ENCODE measurements at regions not wholly inside any gene's neighbourhood (a gene's known extent, or its start where the extent isn't known, plus 50 kb on each side); places are given as distances from the start of the nearest gene placed in this dataset.
A peak's percentile ranks its signal among the peaks of the same experiment; 100 is the strongest.
"Not testable (repeated sequence)": the region's sequence is repeated elsewhere in the genome, so short reads cannot be mapped to it uniquely, and the experiment has no call there.

DNA sequence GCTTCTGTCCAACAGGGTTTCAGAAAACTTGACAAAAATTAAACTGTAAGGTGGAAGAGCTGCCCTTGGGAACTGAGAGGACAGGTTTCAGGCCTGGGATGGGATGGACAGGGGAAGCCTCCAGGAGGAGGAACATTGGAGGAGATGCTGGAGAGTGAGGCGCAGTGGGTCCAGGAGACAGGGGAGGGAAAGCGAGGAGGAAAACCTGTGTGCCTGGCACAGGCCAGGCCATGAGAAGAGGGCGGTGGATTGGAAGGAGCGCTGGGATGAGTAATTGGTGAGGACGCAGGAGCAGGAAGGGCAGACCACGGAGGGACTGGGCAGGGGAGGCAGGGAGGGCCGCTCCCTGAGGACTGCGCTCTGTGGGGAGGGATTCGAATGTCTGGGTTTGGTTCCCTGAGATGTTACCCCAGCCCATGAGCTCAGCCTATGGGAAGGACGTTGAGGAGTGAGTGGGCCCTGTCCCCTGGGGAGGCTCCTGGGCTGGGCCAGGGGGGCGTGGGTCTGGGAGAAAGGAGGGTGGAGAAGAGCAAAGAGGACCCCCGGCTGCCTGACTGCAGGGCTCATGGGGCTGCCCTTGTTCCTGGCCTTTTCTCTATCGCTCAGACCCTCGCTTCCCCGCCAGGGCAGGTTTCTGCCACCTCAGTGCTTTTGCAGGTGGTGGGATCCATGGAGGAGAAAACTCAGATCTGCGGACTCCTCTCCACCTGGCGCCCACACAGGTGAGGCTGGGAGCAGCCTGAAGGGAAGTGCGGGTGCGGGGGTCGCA, 249.1 kb upstream of the NPAP1 start:
- H3K4me3 ChIP-seq (ENCODE audit: low read length) = peak overlapping the region; percentile 46
- H3K27ac ChIP-seq (ENCODE audit: low read depth, low read length); H3K36me3 ChIP-seq (ENCODE audit: insufficient read depth, low read length); H3K9ac ChIP-seq (ENCODE audit: low read depth, low read length); H3K4me1 ChIP-seq (ENCODE audit: insufficient read depth, low read length); H3K9me3 ChIP-seq (ENCODE audit: insufficient read depth, low read depth, low read length); H3K27me3 ChIP-seq (ENCODE audit: insufficient read depth, low read length): not testable (repeated sequence)
- 70% methylated on average over 20 of the region's 20 CpGs for WGBS

DNA sequence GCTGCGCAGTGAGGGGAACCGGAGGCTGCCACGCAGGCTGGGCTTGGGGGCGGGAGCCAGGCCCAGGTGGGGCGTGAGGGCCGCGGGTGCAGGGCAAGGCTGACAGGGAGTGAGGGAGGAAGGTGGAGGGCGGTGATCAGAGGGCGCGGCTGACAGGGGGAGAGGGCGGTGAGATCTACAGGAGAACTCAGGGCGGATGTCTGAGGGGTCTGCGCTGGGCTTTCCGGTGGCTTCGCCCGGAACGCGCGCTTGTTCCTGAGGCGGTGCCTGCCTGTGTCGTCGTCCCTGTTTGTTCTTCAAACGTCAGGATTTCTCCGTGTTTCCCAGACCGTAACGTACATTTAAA, 248.5 kb upstream of the NPAP1 start:
- not testable (repeated sequence) for H3K27ac ChIP-seq (ENCODE audit: low read depth, low read length); H3K4me1 ChIP-seq (ENCODE audit: insufficient read depth, low read length); H3K27me3 ChIP-seq (ENCODE audit: insufficient read depth, low read length); H3K9me3 ChIP-seq (ENCODE audit: insufficient read depth, low read depth, low read length); H3K9ac ChIP-seq (ENCODE audit: low read depth, low read length); H3K36me3 ChIP-seq (ENCODE audit: insufficient read depth, low read length)
- WGBS = 42% methylated on average over 24 of the region's 26 CpGs
- peak overlapping the region; percentile 46 for H3K4me3 ChIP-seq (ENCODE audit: low read length)

GRCh38 chr15:24435075-24435820, 240.3 kb upstream of the NPAP1 start:
- not testable (repeated sequence) for H3K36me3 ChIP-seq (ENCODE audit: insufficient read depth, low read length)
- WGBS = 63% methylated on average over 2 of the region's 2 CpGs

GRCh38 chr15:24437270-24437669, 238.3 kb upstream of the NPAP1 start:
- H3K9me3 ChIP-seq (ENCODE audit: insufficient read depth, low read depth, low read length); H3K4me1 ChIP-seq (ENCODE audit: insufficient read depth, low read length); H3K9ac ChIP-seq (ENCODE audit: low read depth, low read length); H3K27me3 ChIP-seq (ENCODE audit: insufficient read depth, low read length); H3K27ac ChIP-seq (ENCODE audit: low read depth, low read length); H3K4me3 ChIP-seq (ENCODE audit: low read length); H3K36me3 ChIP-seq (ENCODE audit: insufficient read depth, low read length): not testable (repeated sequence)
- 81% methylated on average over 3 of the region's 5 CpGs for WGBS

More at GRCh38 chr15:24435075-24435820, 240.3 kb upstream of the NPAP1 start:
- H3K9me3 ChIP-seq (ENCODE audit: insufficient read depth, low read depth, low read length) = peaks cover 13% of the 10 kb centered on the region
- not testable (repeated sequence) for H3K27me3 ChIP-seq (ENCODE audit: insufficient read depth, low read length); H3K4me3 ChIP-seq (ENCODE audit: low read length); H3K9ac ChIP-seq (ENCODE audit: low read depth, low read length); H3K27ac ChIP-seq (ENCODE audit: low read depth, low read length); H3K4me1 ChIP-seq (ENCODE audit: insufficient read depth, low read length)

DNA sequence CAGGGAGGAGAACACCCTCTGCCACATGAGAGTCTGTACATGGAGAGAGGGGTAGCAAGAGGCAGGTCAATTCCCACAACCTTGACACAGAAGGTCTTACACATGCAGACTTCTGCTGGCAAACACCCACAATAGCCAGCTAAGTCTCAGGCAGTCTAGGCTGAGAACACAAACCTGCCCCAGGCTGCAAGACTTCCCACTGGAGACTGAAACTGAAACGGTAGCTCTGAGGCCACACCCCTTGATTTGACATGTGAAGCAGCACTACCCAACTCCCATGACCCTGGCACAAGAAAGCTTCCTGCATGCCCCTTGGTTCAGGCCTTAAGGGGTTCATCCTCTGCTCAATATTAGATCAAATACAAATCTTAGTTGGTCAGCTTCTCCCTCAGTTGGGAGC, 237.8 kb upstream of the NPAP1 start:
- H3K4me1 ChIP-seq (ENCODE audit: insufficient read depth, low read length); H3K27ac ChIP-seq (ENCODE audit: low read depth, low read length); H3K9me3 ChIP-seq (ENCODE audit: insufficient read depth, low read depth, low read length); H3K9ac ChIP-seq (ENCODE audit: low read depth, low read length); H3K27me3 ChIP-seq (ENCODE audit: insufficient read depth, low read length); H3K36me3 ChIP-seq (ENCODE audit: insufficient read depth, low read length); H3K4me3 ChIP-seq (ENCODE audit: low read length): not testable (repeated sequence)
- 67% methylated on average over 1 of the region's 1 CpG for WGBS

GRCh38 chr15:24477107-24478025, 198.2 kb upstream of the NPAP1 start:
- not testable (repeated sequence) for H3K9me3 ChIP-seq (ENCODE audit: insufficient read depth, low read depth, low read length)
- WGBS = 46% methylated on average over 33 of the region's 49 CpGs

GRCh38 chr15:24485885-24486567, 189.5 kb upstream of the NPAP1 start:
- H3K4me3 ChIP-seq (ENCODE audit: low read length); H3K27ac ChIP-seq (ENCODE audit: low read depth, low read length); H3K36me3 ChIP-seq (ENCODE audit: insufficient read depth, low read length); H3K9me3 ChIP-seq (ENCODE audit: insufficient read depth, low read depth, low read length); H3K4me1 ChIP-seq (ENCODE audit: insufficient read depth, low read length); H3K9ac ChIP-seq (ENCODE audit: low read depth, low read length); H3K27me3 ChIP-seq (ENCODE audit: insufficient read depth, low read length): not testable (repeated sequence)
- 87% methylated on average over 14 of the region's 14 CpGs for WGBS

More at GRCh38 chr15:24477107-24478025, 198.2 kb upstream of the NPAP1 start:
- H3K27me3 ChIP-seq (ENCODE audit: insufficient read depth, low read length); H3K4me1 ChIP-seq (ENCODE audit: insufficient read depth, low read length); H3K9ac ChIP-seq (ENCODE audit: low read depth, low read length); H3K36me3 ChIP-seq (ENCODE audit: insufficient read depth, low read length); H3K27ac ChIP-seq (ENCODE audit: low read depth, low read length): not testable (repeated sequence)
- peak overlapping the region; percentile 46 for H3K4me3 ChIP-seq (ENCODE audit: low read length)

GRCh38 chr15:24488164-24488907, 187.2 kb upstream of the NPAP1 start:
- 87% methylated on average over 8 of the region's 8 CpGs for WGBS
- not testable (repeated sequence) for H3K4me3 ChIP-seq (ENCODE audit: low read length); H3K36me3 ChIP-seq (ENCODE audit: insufficient read depth, low read length); H3K27ac ChIP-seq (ENCODE audit: low read depth, low read length); H3K4me1 ChIP-seq (ENCODE audit: insufficient read depth, low read length); H3K27me3 ChIP-seq (ENCODE audit: insufficient read depth, low read length); H3K9ac ChIP-seq (ENCODE audit: low read depth, low read length); H3K9me3 ChIP-seq (ENCODE audit: insufficient read depth, low read depth, low read length)

DNA sequence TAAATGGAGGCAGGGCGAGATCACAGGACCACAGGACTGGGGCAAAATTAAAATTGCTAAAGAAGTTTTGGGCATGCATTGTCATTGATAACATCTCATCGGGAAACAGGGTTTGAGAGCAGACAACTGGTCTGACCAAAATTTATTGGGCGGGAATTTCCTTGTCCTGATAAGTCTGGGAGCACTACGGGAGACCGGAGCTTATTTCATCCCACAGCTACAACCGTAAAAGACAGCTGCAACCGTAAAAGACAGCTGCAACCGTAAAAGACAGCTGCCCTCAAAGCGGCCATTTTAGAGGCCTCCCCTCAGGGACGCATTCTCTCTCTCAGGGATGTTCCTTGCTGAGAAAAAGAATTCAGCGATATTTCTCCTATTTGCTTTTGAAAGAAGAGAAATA, 170.4 kb upstream of the NPAP1 start:
- not testable (repeated sequence) for H3K36me3 ChIP-seq (ENCODE audit: insufficient read depth, low read length); H3K4me3 ChIP-seq (ENCODE audit: low read length); H3K27me3 ChIP-seq (ENCODE audit: insufficient read depth, low read length); H3K4me1 ChIP-seq (ENCODE audit: insufficient read depth, low read length); H3K27ac ChIP-seq (ENCODE audit: low read depth, low read length); H3K9ac ChIP-seq (ENCODE audit: low read depth, low read length)
- H3K9me3 ChIP-seq (ENCODE audit: insufficient read depth, low read depth, low read length) = peaks cover 12% of the 10 kb centered on the region
- WGBS = 95% methylated on average over 11 of the region's 11 CpGs

DNA sequence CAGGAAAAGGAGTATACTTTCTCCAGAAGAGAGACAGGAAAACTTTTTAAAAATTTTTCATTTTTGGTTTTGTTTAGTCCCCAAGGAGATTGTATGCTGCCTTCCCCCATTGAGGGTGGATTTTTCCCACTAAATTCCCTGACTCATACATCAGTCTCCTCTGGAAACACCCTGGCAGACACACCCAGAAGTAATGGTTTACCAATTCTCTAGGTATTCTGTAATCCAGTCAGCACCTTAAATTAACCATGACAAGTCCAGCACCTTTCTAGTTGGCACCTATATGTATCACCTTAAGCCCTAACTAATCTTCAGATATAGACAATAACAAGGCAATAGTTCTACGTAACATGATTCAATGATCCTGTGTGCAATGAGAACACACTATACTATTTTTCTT, 165.9 kb upstream of the NPAP1 start:
- not testable (repeated sequence) for H3K4me1 ChIP-seq (ENCODE audit: insufficient read depth, low read length); H3K36me3 ChIP-seq (ENCODE audit: insufficient read depth, low read length); H3K4me3 ChIP-seq (ENCODE audit: low read length); H3K27ac ChIP-seq (ENCODE audit: low read depth, low read length); H3K9ac ChIP-seq (ENCODE audit: low read depth, low read length); H3K27me3 ChIP-seq (ENCODE audit: insufficient read depth, low read length)
- no CpG with 5 or more reads among the region's 1 CpG for WGBS
- peaks cover 17% of the 10 kb centered on the region for H3K9me3 ChIP-seq (ENCODE audit: insufficient read depth, low read depth, low read length)

All from HUES64 (cell line).